GM23248 (cell line): ENCODE measurements at regions not wholly inside any gene's neighbourhood (a gene's known extent, or its start where the extent isn't known, plus 50 kb on each side); places are given as distances from the start of the nearest gene placed in this dataset.

Source experiments
- DNase-seq: peaks from one replicate; pipeline ENCODE4 v3.0.0-alpha.2; 2015
- H2AFZ ChIP-seq: fragments of 200-600 bp; sonication (generic); 2 replicates; pipeline ENCODE4 v1.6.1; 2016; ENCODE audit warnings: antibody characterized with exemption
- H3F3A ChIP-seq: fragments of 200-600 bp; sonication (generic); 2 replicates; pipeline ENCODE4 v1.6.1; 2016; ENCODE audit warnings: mild to moderate bottlenecking, antibody characterized with exemption, mixed run types; ENCODE audit not compliant: insufficient read depth
- H3K27ac ChIP-seq: fragments of 200-600 bp; sonication (generic); 2 replicates; pipeline ENCODE4 v1.5.1; 2016; ENCODE audit warnings: mild to moderate bottlenecking
- H3K27me3 ChIP-seq: fragments of 200-600 bp; sonication (generic); replicated peaks from 2 replicates; pipeline ENCODE4 v1.6.1; 2016; ENCODE audit warnings: mild to moderate bottlenecking; ENCODE audit not compliant: insufficient read depth
- H3K36me3 ChIP-seq: fragments of 200-600 bp; sonication (generic); 2 replicates; pipeline ENCODE4 v1.6.1; 2016; ENCODE audit warnings: low read depth, mild to moderate bottlenecking
- H3K4me1 ChIP-seq: fragments of 200-600 bp; sonication (generic); 2 replicates; pipeline ENCODE4 v1.6.1; 2016; ENCODE audit warnings: mild to moderate bottlenecking; ENCODE audit not compliant: insufficient read depth
- H3K4me2 ChIP-seq: fragments of 200-600 bp; sonication (generic); one replicate; pipeline ENCODE4 v1.6.1; 2016; ENCODE audit warnings: mild to moderate bottlenecking; ENCODE audit not compliant: unreplicated experiment
- H3K4me3 ChIP-seq: fragments of 200-600 bp; sonication (generic); 2 replicates; pipeline ENCODE4 v1.5.1; 2016; ENCODE audit warnings: mild to moderate bottlenecking
- H3K79me2 ChIP-seq: fragments of 200-600 bp; sonication (generic); 2 replicates; pipeline ENCODE4 v1.6.1; 2016; ENCODE audit warnings: mild to moderate bottlenecking; ENCODE audit not compliant: insufficient read depth
- H3K9ac ChIP-seq: fragments of 200-600 bp; sonication (generic); 2 replicates; pipeline ENCODE4 v1.6.1; 2016; ENCODE audit warnings: mild to moderate bottlenecking
- H3K9me2 ChIP-seq: fragments of 200-600 bp; sonication (generic); 2 replicates; pipeline ENCODE4 v1.6.1; 2016; ENCODE audit warnings: mixed run types, mild to moderate bottlenecking, moderate library complexity; ENCODE audit not compliant: insufficient read depth
- H3K9me3 ChIP-seq: fragments of 200-600 bp; sonication (generic); one replicate; pipeline ENCODE4 v1.6.1; 2017; ENCODE audit warnings: low read depth
- H4K20me1 ChIP-seq: fragments of 200-600 bp; sonication (generic); 2 replicates; pipeline ENCODE4 v1.6.0; 2016; ENCODE audit not compliant: insufficient read depth
- EZH2 ChIP-seq: fragments of 200-600 bp; sonication (generic); IDR thresholded peaks from 2 replicates; pipeline ENCODE4 v1.6.1; 2018; ENCODE audit warnings: antibody characterized with exemption, mild to moderate bottlenecking; ENCODE audit not compliant: insufficient read depth, poor library complexity, severe bottlenecking
- EZH2phosphoT487 ChIP-seq: fragments of 200-600 bp; sonication (generic); IDR thresholded peaks from 2 replicates; pipeline ENCODE4 v1.6.1; 2018; ENCODE audit warnings: antibody characterized with exemption, moderate library complexity, mild to moderate bottlenecking, low read depth; ENCODE audit not compliant: insufficient read depth
- WGBS, 2 experiments: methylation state at CpG; one replicate each; pipeline ENCODE4 v1.1.6; 2015 to 2017; ENCODE audit warnings: low lambda C conversion rate in 2 of 2, low coverage in 1 of 2; ENCODE audit errors: missing lambda C conversion rate in 2 of 2; 5-methylcytosine and 5-hydroxymethylcytosine counted together
- in situ Hi-C: fragments of 300-500 bp; cut with MboI; formaldehyde crosslinking; loops from 2 replicates; pipeline ENCODE4 v1.15.0; 2020

GRCh38 chr3:194013928-194014327, 122.0 kb upstream of the HES1 start:
- Histone ChIP-seq H3K9me3 (no peaks in the 10 kb centered on the region), H3K9me2 (no peaks in the 10 kb centered on the region), H3K4me2 (no peak overlapping the region), H3K9ac (no peak overlapping the region), H3K36me3 (no peaks in the 10 kb centered on the region), H3F3A (no peaks in the 10 kb centered on the region), H2AFZ (no peak overlapping the region), H3K27me3 (peaks cover 24% of the 10 kb centered on the region), H3K4me3 (no peak overlapping the region), H3K79me2 (no peaks in the 10 kb centered on the region), H4K20me1 (no peaks in the 10 kb centered on the region), H3K4me1 (no peaks in the 10 kb centered on the region), H3K27ac (no peak overlapping the region)
- no peak for DNase-seq
- in situ Hi-C loops, result no loop called here
- no peak for TF ChIP-seq EZH2
- no peak for TF ChIP-seq EZH2phosphoT487
- 64 to 75% methylated on average over 4 of the region's 4 CpGs for WGBS, 2 experiments

GRCh38 chr3:194014756-194015155, 121.2 kb upstream of the HES1 start:
- Histone ChIP-seq H3K9me2 (no peaks in the 10 kb centered on the region), H3K4me2 (no peak overlapping the region), H4K20me1 (no peaks in the 10 kb centered on the region), H2AFZ (no peak overlapping the region), H3K79me2 (no peaks in the 10 kb centered on the region), H3K36me3 (no peaks in the 10 kb centered on the region), H3K27me3 (peaks cover 17% of the 10 kb centered on the region), H3K9me3 (no peaks in the 10 kb centered on the region), H3F3A (no peaks in the 10 kb centered on the region), H3K27ac (no peak overlapping the region), H3K4me3 (no peak overlapping the region), H3K4me1 (no peaks in the 10 kb centered on the region), H3K9ac (no peak overlapping the region)
- TF ChIP-seq EZH2phosphoT487, result no peak
- TF ChIP-seq EZH2, result no peak
- no peak for DNase-seq
- in situ Hi-C loops, result no loop called here
- WGBS, 2 experiments, result 21 to 30% methylated on average over 4 of the region's 4 CpGs

GRCh38 chr3:194019398-194020165, 116.4 kb upstream of the HES1 start:
- TF ChIP-seq EZH2 (no peak), EZH2phosphoT487 (no peak)
- H2AFZ ChIP-seq, result no peak overlapping the region
- no peak overlapping the region for H3K9ac ChIP-seq
- WGBS, 2 experiments, result 75 to 76% methylated on average over 10 of the region's 10 CpGs
- H3K36me3 ChIP-seq, result no peaks in the 10 kb centered on the region
- no peak for DNase-seq
- no peaks in the 10 kb centered on the region for H3K4me1 ChIP-seq
- no peaks in the 10 kb centered on the region for H3K9me2 ChIP-seq
- H3F3A ChIP-seq, result no peaks in the 10 kb centered on the region
- H3K79me2 ChIP-seq, result no peaks in the 10 kb centered on the region
- in situ Hi-C loops, result no loop called here
- peaks cover 4% of the 10 kb centered on the region; the same call in 1 of the 2 replicates for H3K27me3 ChIP-seq
- no peak overlapping the region for H3K4me3 ChIP-seq
- no peaks in the 10 kb centered on the region for H4K20me1 ChIP-seq
- H3K27ac ChIP-seq, result no peak overlapping the region
- no peak overlapping the region for H3K4me2 ChIP-seq
- H3K9me3 ChIP-seq, result no peaks in the 10 kb centered on the region

GRCh38 chr3:194022052-194022451, 113.9 kb upstream of the HES1 start:
- peaks cover 16% of the 10 kb centered on the region for H3K27me3 ChIP-seq
- in situ Hi-C loops, result no loop called here

GRCh38 chr3:194022816-194023215, 113.1 kb upstream of the HES1 start:
- in situ Hi-C loops, result no loop called here
- Histone ChIP-seq H3K36me3 (no peaks in the 10 kb centered on the region), H4K20me1 (no peaks in the 10 kb centered on the region), H3K9me3 (no peaks in the 10 kb centered on the region), H2AFZ (no peak overlapping the region), H3K27ac (no peak overlapping the region), H3K4me3 (no peak overlapping the region), H3K4me1 (no peaks in the 10 kb centered on the region), H3F3A (no peaks in the 10 kb centered on the region), H3K4me2 (no peak overlapping the region), H3K9ac (no peak overlapping the region), H3K9me2 (no peaks in the 10 kb centered on the region), H3K79me2 (no peaks in the 10 kb centered on the region), H3K27me3 (peaks cover 17% of the 10 kb centered on the region)
- no peak for TF ChIP-seq EZH2phosphoT487
- TF ChIP-seq EZH2, result no peak
- 71 to 76% methylated on average over 5 of the region's 5 CpGs for WGBS, 2 experiments
- DNase-seq, result no peak

More at GRCh38 chr3:194022052-194022451, 113.9 kb upstream of the HES1 start:
- no peak for DNase-seq
- Histone ChIP-seq H3K9me2 (no peaks in the 10 kb centered on the region), H3K4me3 (no peak overlapping the region), H4K20me1 (no peaks in the 10 kb centered on the region), H3K36me3 (no peaks in the 10 kb centered on the region), H3K4me1 (no peaks in the 10 kb centered on the region), H3K9ac (no peak overlapping the region), H3K4me2 (no peak overlapping the region), H2AFZ (no peak overlapping the region), H3K27ac (no peak overlapping the region), H3F3A (no peaks in the 10 kb centered on the region), H3K9me3 (no peaks in the 10 kb centered on the region), H3K79me2 (no peaks in the 10 kb centered on the region)
- WGBS, 2 experiments, result 31 to 58% methylated on average over 2 of the region's 2 CpGs
- TF ChIP-seq EZH2 (no peak), EZH2phosphoT487 (no peak)
